ENCODE measurements at regions not wholly inside any gene's neighbourhood (a gene's known extent, or its start where the extent isn't known, plus 50 kb on each side); places are given as distances from the start of the nearest gene placed in this dataset.

DNA sequence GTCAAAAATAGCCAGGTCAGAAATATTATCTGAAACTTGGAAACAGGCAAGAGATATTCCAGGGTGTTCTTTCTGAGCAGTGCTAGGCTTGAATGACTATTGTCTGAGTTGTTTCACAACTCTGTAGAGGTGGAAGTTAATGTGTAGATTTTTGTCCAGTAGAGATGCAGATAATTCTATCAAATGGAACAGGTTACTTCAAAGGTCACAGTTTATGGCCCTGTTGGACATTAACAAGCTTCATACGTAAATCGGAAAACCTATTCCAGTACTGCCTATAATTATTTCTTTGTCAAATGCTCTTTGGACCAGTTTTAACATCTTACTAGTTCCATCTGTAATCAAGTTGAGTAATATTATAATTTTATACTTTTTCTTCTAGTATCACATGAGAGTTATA, 1639.4 kb upstream of the TENM3 start:
- Histone ChIP-seq H3K9me3 (no peaks in the 10 kb centered on the region), H3K36me3 (no peaks in the 10 kb centered on the region), H3K4me3 (no peak overlapping the region), H3K27ac (no peak overlapping the region), H3K4me1 (no peaks in the 10 kb centered on the region), H3K27me3 (no peaks in the 10 kb centered on the region)
- ATAC-seq = no peak
- intact Hi-C loops (cut with DNase I) = no loop called here
- TF ChIP-seq, protein P1, sequence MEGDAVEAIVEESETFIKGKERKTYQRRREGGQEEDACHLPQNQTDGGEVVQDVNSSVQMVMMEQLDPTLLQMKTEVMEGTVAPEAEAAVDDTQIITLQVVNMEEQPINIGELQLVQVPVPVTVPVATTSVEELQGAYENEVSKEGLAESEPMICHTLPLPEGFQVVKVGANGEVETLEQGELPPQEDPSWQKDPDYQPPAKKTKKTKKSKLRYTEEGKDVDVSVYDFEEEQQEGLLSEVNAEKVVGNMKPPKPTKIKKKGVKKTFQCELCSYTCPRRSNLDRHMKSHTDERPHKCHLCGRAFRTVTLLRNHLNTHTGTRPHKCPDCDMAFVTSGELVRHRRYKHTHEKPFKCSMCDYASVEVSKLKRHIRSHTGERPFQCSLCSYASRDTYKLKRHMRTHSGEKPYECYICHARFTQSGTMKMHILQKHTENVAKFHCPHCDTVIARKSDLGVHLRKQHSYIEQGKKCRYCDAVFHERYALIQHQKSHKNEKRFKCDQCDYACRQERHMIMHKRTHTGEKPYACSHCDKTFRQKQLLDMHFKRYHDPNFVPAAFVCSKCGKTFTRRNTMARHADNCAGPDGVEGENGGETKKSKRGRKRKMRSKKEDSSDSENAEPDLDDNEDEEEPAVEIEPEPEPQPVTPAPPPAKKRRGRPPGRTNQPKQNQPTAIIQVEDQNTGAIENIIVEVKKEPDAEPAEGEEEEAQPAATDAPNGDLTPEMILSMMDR (IDR thresholded peaks at IDR 0.05) = no peak
- no peak for DNase-seq

DNA sequence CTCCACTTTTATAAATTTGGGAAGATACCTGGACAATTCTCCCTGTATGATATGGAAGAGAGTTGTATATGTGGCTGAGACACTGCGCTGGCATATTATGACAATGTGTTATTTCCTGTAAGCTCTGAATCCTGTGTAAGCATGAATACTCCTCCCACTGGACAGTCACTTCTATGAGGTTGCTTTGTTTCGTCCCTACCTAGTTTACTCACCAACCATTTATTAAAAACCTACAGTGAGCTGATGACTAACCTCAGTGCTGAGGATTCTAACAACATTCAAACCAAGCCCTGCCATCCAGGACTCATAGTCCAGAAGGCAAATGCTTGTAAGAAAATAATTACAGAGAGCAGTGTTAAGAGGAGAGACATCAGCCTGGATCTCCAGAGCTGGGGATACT, 1632.9 kb upstream of the TENM3 start:
- no peak overlapping the region for H3K4me3 ChIP-seq
- TF ChIP-seq, protein P1 (IDR thresholded peaks at IDR 0.05) = no peak
- no peak overlapping the region for H3K27ac ChIP-seq
- H3K9me3 ChIP-seq = no peaks in the 10 kb centered on the region
- intact Hi-C loops (cut with DNase I) = no loop called here
- no peaks in the 10 kb centered on the region for H3K27me3 ChIP-seq
- no peak for ATAC-seq
- H3K36me3 ChIP-seq = no peaks in the 10 kb centered on the region
- no peaks in the 10 kb centered on the region for H3K4me1 ChIP-seq
- no peak for DNase-seq

DNA sequence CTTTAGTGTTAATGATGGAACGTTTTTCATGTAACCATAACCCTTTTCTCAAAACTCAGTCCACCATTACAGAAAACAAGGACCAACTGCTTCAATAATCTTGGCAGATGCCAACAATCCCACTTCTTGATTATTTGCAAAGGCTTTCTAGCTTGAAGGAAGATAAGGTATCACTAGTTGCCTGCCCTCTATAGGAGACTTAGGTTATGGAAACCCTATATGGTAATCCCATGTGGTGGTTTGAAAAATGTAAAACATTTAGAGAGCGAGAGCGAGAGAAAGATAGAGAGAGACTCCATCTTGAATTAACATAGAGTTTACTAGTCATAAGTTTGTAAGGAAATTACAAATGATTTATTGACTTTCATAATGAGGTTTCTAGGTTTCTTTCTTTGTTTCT, 1627.5 kb upstream of the TENM3 start:
- Histone ChIP-seq H3K4me3 (no peak overlapping the region), H3K27ac (no peak overlapping the region), H3K27me3 (no peaks in the 10 kb centered on the region), H3K36me3 (no peaks in the 10 kb centered on the region), H3K9me3 (no peaks in the 10 kb centered on the region), H3K4me1 (no peaks in the 10 kb centered on the region)
- DNase-seq (no peak), ATAC-seq (no peak)
- TF ChIP-seq, protein P1 (IDR thresholded peaks at IDR 0.05) = no peak
- intact Hi-C loops (cut with DNase I) = no loop called here

DNA sequence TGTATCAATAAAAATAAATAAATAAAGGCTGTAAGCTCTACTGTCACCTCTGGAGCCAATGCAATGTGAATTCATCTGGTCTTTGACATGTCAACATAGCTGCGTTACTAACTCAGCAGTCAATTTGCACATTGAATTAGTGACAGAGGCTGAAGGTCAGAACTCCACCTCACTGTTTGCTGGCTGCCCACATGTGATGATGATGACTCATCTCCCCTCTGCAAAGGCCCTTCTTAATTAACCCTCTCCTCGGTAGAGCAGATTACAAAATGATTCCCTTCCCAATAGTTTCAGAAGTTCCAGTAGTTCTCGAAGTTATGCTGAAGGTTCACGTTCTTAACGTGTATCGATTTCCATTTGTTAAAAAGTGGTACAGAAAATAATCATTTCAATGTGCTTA, 1626.0 kb upstream of the TENM3 start:
- no peak overlapping the region for H3K27ac ChIP-seq
- no peaks in the 10 kb centered on the region for H3K27me3 ChIP-seq
- no peak for DNase-seq
- H3K4me3 ChIP-seq = no peak overlapping the region
- intact Hi-C loops (cut with DNase I) = no loop called here
- TF ChIP-seq, protein P1 (IDR thresholded peaks at IDR 0.05) = no peak
- H3K9me3 ChIP-seq = no peaks in the 10 kb centered on the region
- no peak for ATAC-seq
- H3K36me3 ChIP-seq = no peaks in the 10 kb centered on the region
- no peaks in the 10 kb centered on the region for H3K4me1 ChIP-seq

DNA sequence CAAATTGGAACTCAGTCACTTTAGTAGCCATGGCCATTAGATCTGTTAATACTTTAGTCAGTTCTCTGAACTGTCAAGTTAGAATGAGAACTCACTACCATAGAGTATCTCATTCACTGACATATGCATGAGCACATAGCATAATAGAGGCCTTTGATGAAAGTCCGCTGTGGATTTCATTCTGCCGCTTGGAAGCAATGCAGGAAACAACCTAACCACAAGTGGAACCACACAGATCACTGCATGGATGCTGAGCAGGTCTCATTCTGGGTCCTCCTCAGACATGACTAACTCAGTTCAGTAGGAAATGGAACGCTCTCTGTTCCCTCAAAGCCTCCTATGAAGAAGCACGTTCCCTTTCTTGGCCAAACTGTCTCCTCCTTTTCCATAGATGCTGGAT, 1624.8 kb upstream of the TENM3 start:
- Histone ChIP-seq H3K27ac (no peak overlapping the region), H3K4me1 (no peaks in the 10 kb centered on the region), H3K4me3 (no peak overlapping the region), H3K36me3 (no peaks in the 10 kb centered on the region), H3K9me3 (no peaks in the 10 kb centered on the region), H3K27me3 (no peaks in the 10 kb centered on the region)
- TF ChIP-seq, protein P1 (IDR thresholded peaks at IDR 0.05) = no peak
- intact Hi-C loops (cut with DNase I) = no loop called here
- ATAC-seq = no peak
- DNase-seq = no peak
